GF-D8 (cell line): ENCODE measurements at regions not wholly inside any gene's neighbourhood (a gene's known extent, or its start where the extent isn't known, plus 50 kb on each side); places are given as distances from the start of the nearest gene placed in this dataset.

Experiments used
- DNase-seq: peaks from one replicate; lab custom pipeline; 2025; lab: John Stamatoyannopoulos, UW

DNA sequence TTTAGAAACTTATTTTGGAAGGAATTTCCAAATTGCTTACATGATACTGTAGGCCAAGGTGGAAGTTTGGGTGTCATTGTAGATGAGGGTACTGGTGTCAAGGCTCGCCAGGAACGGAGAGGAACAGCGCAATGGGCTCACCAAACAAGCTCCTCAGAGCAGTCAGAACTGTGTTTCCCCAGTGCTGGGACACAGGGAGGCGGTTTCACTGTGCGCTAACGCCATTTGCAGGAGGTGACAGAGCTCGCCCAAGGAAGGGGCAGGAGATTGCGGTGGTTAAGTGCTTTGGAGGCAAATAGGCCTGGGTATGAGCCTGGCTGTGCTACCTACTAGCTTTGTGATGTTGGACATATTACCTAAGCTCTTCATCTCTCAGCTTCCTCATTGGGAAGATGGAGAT, 57.3 kb downstream of the HHEX start:
- no peak for DNase-seq

GRCh38 chr10:92747600-92747999, 57.8 kb downstream of the HHEX start:
- no peak for DNase-seq

GRCh38 chr10:92750791-92751533, 61.2 kb downstream of the HHEX start:
- DNase-seq, result no peak

GRCh38 chr10:92751534-92751811, 61.7 kb downstream of the HHEX start:
- no peak for DNase-seq

- no peak for DNase-seq
Measured at GRCh38 chr10:92751827-92752226, 62.1 kb downstream of the HHEX start.

GRCh38 chr10:92753865-92754264, 64.1 kb downstream of the HHEX start:
- peak; percentile 54 for DNase-seq

- no peak for DNase-seq
Measured at GRCh38 chr10:92755725-92756124, 66.0 kb downstream of the HHEX start.

- DNase-seq, result peak; percentile 96
Measured at GRCh38 chr10:92756201-92757065, 66.7 kb downstream of the HHEX start.

DNA sequence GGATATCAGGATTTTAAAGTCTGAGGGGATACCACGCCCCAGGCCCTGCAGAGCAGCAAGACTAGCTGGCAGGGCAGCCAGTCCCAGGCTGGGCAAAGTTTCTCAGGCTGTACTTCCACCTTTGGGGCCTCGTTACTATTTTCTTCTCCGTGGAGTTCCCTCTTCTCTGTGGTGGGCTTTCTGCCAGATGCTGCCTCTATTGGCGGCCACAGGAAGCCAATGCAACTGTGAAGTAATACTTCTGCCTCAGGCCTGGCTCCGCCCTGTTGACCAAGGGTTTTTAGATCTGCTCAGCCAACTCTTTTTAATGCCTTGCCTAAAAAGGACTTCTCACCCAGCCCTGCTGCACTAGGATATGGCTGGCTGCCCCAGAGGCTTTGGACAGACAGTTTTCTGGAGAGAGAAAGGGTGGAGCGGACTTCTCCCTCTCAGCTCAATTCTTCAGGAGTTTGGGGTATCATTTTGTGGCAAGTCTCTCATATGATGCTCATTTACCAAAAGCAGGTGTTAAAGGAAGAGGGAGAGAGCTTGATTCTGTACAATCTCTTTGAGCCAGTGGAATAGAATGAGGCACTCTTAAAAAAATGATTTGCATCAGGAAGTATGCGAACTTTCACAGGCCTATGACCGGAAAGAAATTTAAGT, 67.4 kb downstream of the HHEX start:
- peak; percentile 97 for DNase-seq

- peak; percentile 49 for DNase-seq
Measured at GRCh38 chr10:92757711-92758104, 68.0 kb downstream of the HHEX start.

DNA sequence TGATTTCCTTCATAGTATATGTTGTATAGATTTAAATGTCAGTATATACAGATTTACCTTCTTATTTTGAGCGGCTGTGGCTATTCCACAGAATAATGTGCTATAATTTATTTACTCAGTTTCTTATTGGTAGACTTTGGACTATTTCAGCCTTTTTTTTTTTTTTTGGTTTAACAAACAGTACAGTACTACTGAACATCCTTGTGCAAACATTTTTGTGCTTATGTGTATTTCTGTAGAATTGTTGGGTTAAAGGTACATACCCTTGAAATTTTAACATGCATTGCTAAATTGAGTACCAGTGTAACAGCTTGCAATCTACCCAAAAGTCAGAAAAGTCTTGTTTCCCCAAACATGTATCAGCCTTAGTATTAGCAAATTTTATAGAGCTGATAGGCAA, 68.8 kb downstream of the HHEX start:
- DNase-seq, result no peak

DNA sequence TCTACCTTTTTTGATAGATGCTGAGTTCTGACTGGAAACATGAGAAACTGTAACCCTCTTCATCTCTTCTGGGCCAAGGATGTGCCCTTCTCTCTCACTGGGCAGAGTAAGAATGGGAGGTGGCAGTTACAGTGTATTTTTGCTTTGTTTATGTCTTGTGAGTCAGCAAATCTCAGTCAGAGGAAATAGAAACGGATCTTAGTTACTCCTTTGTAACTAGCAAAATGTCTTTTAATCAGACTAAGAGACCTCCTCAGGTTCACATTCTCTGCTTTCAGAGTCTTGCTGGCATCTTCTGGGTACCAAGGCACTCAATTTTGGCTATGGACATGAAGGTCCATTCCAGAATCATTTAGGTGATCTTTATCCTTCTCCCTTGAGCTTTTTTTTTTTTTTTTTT, 70.9 kb downstream of the HHEX start:
- no peak for DNase-seq

GRCh38 chr10:92761571-92761970, 71.8 kb downstream of the HHEX start:
- no peak for DNase-seq

GRCh38 chr10:92763634-92764155, 73.9 kb downstream of the HHEX start:
- no peak for DNase-seq

- no peak for DNase-seq
Measured at GRCh38 chr10:92766451-92766850, 76.7 kb downstream of the HHEX start.

DNA sequence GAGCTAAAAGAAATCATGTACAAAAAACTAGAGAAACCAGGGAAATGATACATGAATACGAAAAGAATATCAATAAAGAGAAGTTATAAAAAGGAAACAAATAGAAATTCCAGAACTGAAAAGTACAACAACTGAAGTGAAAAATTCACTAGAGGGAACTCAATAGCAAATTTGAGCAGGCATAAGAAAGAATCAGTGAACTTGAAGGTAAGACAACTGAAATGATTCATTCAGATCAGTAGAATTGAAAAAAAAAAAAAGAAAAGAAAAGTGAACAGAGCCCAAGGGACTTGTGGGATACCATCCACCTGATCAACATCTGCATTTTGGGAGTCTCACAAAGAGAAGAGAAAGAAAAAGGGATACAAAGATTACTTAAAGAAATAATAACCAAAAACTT, 78.3 kb downstream of the HHEX start:
- DNase-seq, result no peak

GRCh38 chr10:92773776-92774175, 74.5 kb upstream of the EXOC6 start:
- DNase-seq, result no peak

DNA sequence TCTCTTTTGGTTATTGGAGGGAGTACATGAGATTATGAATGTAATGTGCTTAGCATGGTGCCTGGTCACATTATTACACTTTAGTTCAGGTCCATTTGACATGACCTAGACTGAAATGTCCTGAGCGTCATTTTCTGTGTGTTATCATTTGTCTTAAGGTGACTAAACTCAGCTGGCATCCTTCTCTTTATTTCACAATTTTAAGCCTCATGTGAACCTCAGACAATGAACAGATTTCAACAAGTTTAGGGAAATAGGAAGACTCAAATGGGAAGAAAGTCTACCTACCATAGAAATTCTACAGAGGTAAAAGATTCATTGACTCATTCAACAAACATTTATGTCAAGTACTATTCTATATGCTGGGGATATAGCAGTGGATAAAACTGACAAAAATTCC, 70.2 kb upstream of the EXOC6 start:
- no peak for DNase-seq

- DNase-seq, result no peak
Measured at GRCh38 chr10:92785118-92785517, 63.2 kb upstream of the EXOC6 start.

- no peak for DNase-seq
Measured at GRCh38 chr10:92787557-92788152, 60.7 kb upstream of the EXOC6 start.

DNA sequence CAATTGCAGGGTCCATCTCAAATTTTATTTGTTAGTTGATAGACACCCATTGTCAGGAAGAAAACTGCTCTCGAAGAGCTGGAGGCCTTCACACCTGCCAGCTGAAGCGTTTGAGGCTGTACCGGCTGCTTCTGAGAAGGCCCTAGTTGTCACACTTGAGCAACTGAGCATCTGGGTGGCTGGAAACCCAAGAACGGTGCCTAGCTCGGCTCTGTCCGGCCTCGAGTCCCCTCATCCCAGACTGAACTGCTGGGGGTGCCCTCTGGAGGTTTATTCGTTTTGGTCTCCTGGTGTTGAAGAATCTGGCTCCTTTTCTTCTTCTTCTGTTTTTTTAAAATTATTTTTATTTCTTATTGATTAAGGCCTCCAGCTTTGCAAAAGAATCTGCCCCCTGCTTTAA, 59.3 kb upstream of the EXOC6 start:
- DNase-seq, result no peak

DNA sequence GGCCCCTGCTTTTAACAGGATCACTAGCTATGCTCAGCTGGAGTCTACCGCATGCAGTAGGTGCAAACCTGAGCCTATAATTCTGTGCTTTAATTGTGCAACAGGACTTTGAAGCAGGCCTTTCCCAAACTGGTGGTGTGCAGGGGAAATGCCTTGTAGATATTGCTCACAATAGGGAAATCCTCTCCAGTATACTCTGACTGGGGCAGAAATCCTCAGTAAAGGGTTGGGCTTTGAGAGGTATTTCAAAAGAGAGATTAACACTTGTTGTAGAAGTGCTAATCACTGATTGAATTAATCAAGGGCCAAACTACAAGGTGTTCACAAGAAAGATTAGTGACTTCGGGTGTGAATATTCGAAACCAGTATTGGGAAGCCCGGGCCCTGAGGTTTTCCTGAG, 58.5 kb upstream of the EXOC6 start:
- DNase-seq, result no peak

- peak; percentile 24 for DNase-seq
Measured at GRCh38 chr10:92790440-92790839, 57.9 kb upstream of the EXOC6 start.
